ENCODE measurements at regions not wholly inside any gene's neighbourhood (a gene's known extent, or its start where the extent isn't known, plus 50 kb on each side); places are given as distances from the start of the nearest gene placed in this dataset.

DNA sequence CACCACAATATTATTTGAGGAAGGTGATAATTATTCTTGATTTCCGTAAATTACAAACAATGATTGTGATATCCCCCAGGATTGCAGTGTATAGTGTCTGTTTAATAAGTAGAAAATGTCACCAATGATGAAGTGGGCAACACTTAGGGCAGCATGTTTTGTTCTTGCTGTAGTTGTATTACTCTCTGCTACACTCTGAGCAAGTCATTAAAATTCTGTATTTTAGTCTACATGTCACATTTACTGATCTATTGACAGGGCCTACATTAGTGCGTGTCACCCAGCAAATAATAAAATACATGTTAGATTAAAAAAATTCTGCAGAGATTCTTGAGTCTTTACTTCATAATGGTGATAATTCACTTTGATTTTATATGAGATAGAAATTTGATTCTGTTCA, 247.6 kb downstream of the TMX3 start:
- TF ChIP-seq, protein P1, sequence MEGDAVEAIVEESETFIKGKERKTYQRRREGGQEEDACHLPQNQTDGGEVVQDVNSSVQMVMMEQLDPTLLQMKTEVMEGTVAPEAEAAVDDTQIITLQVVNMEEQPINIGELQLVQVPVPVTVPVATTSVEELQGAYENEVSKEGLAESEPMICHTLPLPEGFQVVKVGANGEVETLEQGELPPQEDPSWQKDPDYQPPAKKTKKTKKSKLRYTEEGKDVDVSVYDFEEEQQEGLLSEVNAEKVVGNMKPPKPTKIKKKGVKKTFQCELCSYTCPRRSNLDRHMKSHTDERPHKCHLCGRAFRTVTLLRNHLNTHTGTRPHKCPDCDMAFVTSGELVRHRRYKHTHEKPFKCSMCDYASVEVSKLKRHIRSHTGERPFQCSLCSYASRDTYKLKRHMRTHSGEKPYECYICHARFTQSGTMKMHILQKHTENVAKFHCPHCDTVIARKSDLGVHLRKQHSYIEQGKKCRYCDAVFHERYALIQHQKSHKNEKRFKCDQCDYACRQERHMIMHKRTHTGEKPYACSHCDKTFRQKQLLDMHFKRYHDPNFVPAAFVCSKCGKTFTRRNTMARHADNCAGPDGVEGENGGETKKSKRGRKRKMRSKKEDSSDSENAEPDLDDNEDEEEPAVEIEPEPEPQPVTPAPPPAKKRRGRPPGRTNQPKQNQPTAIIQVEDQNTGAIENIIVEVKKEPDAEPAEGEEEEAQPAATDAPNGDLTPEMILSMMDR (conservative IDR thresholded peaks at IDR 0.05; ENCODE audit: low read depth) = no peak
- ChIA-PET POLR2A (ENCODE audit: low non-redundant PET) (no interaction called here), CTCF (no interaction called here)
- H3K27ac ChIP-seq = no peak overlapping the region
- no peak for DNase-seq (ENCODE audit: low spot score)

GRCh38 chr18:68466672-68467071, 248.2 kb downstream of the TMX3 start:
- TF ChIP-seq, protein P1 (conservative IDR thresholded peaks at IDR 0.05; ENCODE audit: low read depth) = no peak
- ChIA-PET POLR2A (ENCODE audit: low non-redundant PET) (no interaction called here), CTCF (no interaction called here)
- no peak for DNase-seq (ENCODE audit: low spot score)
- no peak overlapping the region for H3K27ac ChIP-seq

DNA sequence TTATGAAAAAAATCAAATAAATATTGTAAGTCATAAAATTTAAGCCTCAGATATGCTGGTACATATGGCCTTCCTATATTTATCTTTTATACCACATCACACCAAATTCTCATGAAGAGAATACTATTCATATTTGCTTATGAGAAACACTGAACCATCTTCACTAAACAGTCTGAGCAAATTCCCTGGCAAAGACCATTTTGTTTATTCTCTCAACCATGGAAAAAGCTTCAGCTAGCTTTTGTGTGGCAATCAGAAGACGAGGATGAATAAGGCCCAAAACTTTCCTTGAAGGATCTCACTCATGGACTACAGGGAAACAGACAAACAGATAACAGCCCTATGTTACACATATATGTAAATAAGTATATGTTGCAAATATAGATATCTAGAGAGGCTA, 252.1 kb downstream of the TMX3 start:
- CTCF ChIA-PET = interaction anchor here (0.7 kb wide), 1 partner anchor 1720 kb away, joined by 3 read pairs; no protein-coding TSS in a partner anchor
- DNase-seq (ENCODE audit: low spot score) = no peak
- no peak overlapping the region for H3K27ac ChIP-seq
- TF ChIP-seq, protein P1 (conservative IDR thresholded peaks at IDR 0.05; ENCODE audit: low read depth) = no peak
- POLR2A ChIA-PET (ENCODE audit: low non-redundant PET) = no interaction called here

GRCh38 chr18:68462148-68462547, 252.8 kb downstream of the TMX3 start:
- no peak for DNase-seq (ENCODE audit: low spot score)
- ChIA-PET CTCF (interaction anchor here (0.7 kb wide), 1 partner anchor 1720 kb away, joined by 3 read pairs; no protein-coding TSS in a partner anchor), POLR2A (ENCODE audit: low non-redundant PET) (no interaction called here)
- TF ChIP-seq, protein P1 (conservative IDR thresholded peaks at IDR 0.05; ENCODE audit: low read depth) = no peak
- no peak overlapping the region for H3K27ac ChIP-seq

DNA sequence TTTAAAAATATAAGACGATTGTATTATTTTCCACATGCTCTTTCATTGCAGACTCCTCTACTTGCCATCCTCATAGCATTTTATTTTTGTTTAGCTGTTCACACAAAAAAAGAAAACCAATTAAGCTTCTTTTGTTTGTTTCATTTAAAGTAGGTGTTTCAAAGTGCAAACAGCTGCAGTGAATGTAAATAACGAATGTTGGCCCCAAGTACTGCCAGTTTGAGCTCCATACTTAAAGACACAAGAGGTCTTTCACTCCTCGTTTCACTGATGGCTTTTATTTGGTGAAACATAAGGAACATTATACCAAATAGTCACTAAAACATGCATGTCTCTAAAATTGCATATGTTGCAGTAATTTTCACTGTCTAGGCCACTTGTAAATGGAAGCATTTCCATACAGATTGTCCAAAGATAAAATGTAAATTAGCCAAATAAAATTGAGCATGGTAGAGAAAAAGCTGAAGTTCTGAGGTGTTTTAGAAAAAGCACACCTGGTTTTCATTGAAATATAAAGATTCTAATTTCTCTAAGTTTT, 253.4 kb downstream of the TMX3 start:
- no peak for DNase-seq (ENCODE audit: low spot score)
- CTCF ChIA-PET = no interaction called here
- POLR2A ChIA-PET (ENCODE audit: low non-redundant PET) = no interaction called here
- TF ChIP-seq, protein P1 (conservative IDR thresholded peaks at IDR 0.05; ENCODE audit: low read depth) = no peak
- no peak overlapping the region for H3K27ac ChIP-seq

DNA sequence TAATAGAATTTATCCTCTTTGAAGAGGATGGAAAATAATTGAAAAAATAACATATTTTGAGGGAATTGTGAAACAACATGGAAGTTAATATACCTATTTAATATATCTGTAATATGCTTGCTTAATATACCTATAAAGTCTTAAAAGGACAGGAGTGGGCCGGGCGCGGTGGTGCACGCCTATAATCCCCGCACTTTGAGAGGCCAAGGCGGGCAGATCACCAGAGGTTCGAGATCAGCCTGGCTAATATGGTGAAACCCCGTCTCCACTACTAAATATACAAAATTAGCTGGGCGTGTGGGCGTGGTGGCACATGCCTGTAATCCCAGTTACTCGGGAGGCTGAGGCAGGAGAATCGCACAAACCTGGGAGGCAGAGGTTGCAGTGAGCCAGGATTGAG, 254.9 kb downstream of the TMX3 start:
- POLR2A ChIA-PET (ENCODE audit: low non-redundant PET) = no interaction called here
- DNase-seq (ENCODE audit: low spot score) = no peak
- CTCF ChIA-PET = no interaction called here
- TF ChIP-seq, protein P1 (conservative IDR thresholded peaks at IDR 0.05; ENCODE audit: low read depth) = no peak
- no peak overlapping the region for H3K27ac ChIP-seq

- DNase-seq (ENCODE audit: low spot score) = no peak
- no peak overlapping the region for H3K27ac ChIP-seq
- ChIA-PET CTCF (no interaction called here), POLR2A (ENCODE audit: low non-redundant PET) (no interaction called here)
- TF ChIP-seq, protein P1 (conservative IDR thresholded peaks at IDR 0.05; ENCODE audit: low read depth) = no peak
These were observed 257.9 kb downstream of the TMX3 start for GRCh38 chr18:68456985-68457384.

Measured in RWPE1 (cell line).